ENCODE measurements at regions not wholly inside any gene's neighbourhood (a gene's known extent, or its start where the extent isn't known, plus 50 kb on each side); places are given as distances from the start of the nearest gene placed in this dataset.

- no peak for DNase-seq (ENCODE audit: low read depth)
Measured at GRCh38 chr2:173590276-173590861, 235.7 kb downstream of the CDCA7 start.

GRCh38 chr2:173593109-173593508, 238.4 kb downstream of the CDCA7 start:
- DNase-seq (ENCODE audit: low read depth) = no peak

- no peak for DNase-seq (ENCODE audit: low read depth)
Measured at GRCh38 chr2:173596244-173596643, 241.6 kb downstream of the CDCA7 start.

- no peak for DNase-seq (ENCODE audit: low read depth)
Measured at GRCh38 chr2:173598525-173598924, 243.9 kb downstream of the CDCA7 start.

- DNase-seq (ENCODE audit: low read depth) = no peak
Measured at GRCh38 chr2:173599821-173600359, 245.2 kb downstream of the CDCA7 start.

GRCh38 chr2:173602153-173602795, 247.6 kb downstream of the CDCA7 start:
- no peak for DNase-seq (ENCODE audit: low read depth)

GRCh38 chr2:173605994-173606393, 251.3 kb downstream of the CDCA7 start:
- DNase-seq (ENCODE audit: low read depth) = no peak

GRCh38 chr2:173606619-173607248, 252.1 kb downstream of the CDCA7 start:
- DNase-seq (ENCODE audit: low read depth) = no peak

GRCh38 chr2:173607606-173608311, 253.1 kb downstream of the CDCA7 start:
- no peak for DNase-seq (ENCODE audit: low read depth)

- no peak for DNase-seq (ENCODE audit: low read depth)
Measured at GRCh38 chr2:173611121-173611520, 256.4 kb downstream of the CDCA7 start.

GRCh38 chr2:173612354-173612753, 257.7 kb downstream of the CDCA7 start:
- no peak for DNase-seq (ENCODE audit: low read depth)

GRCh38 chr2:173613386-173613785, 258.7 kb downstream of the CDCA7 start:
- DNase-seq (ENCODE audit: low read depth) = no peak

GRCh38 chr2:173614265-173614930, 259.7 kb downstream of the CDCA7 start:
- DNase-seq (ENCODE audit: low read depth) = no peak

- DNase-seq (ENCODE audit: low read depth) = no peak
Measured at GRCh38 chr2:173623438-173624319, 269.0 kb downstream of the CDCA7 start.

GRCh38 chr2:173625315-173625714, 270.6 kb downstream of the CDCA7 start:
- no peak for DNase-seq (ENCODE audit: low read depth)

GRCh38 chr2:173629076-173629475, 274.4 kb downstream of the CDCA7 start:
- DNase-seq (ENCODE audit: low read depth) = no peak

- DNase-seq (ENCODE audit: low read depth) = no peak
Measured at GRCh38 chr2:173630425-173631126, 275.9 kb downstream of the CDCA7 start.

- no peak for DNase-seq (ENCODE audit: low read depth)
Measured at GRCh38 chr2:173631127-173631460, 276.4 kb downstream of the CDCA7 start.

GRCh38 chr2:173644146-173644545, 289.5 kb downstream of the CDCA7 start:
- DNase-seq (ENCODE audit: low read depth) = no peak

GRCh38 chr2:173647681-173648311, 293.1 kb downstream of the CDCA7 start:
- no peak for DNase-seq (ENCODE audit: low read depth)
